A549 (cell line): ENCODE measurements at regions not wholly inside any gene's neighbourhood (a gene's known extent, or its start where the extent isn't known, plus 50 kb on each side); places are given as distances from the start of the nearest gene placed in this dataset.

Source experiments
- ATAC-seq, 2 experiments: fragments of 200-7000 bp in 1 of 2; fragments of >200 bp in 1 of 2; cut with Nextera tagmentation in 1 of 2; cut with Tn5 transposase in 1 of 2; 3 replicates each; pipeline versions ENCODE4 v1.8.0 to v1.9.1; 2018 to 2020; ENCODE audit warnings: mild to moderate bottlenecking in 1 of 2, moderate library complexity in 1 of 2
- CTCF ChIA-PET: fragments of 300-600 bp; sonication (Branson Sonifier 250); formaldehyde crosslinking; extraction: SDS; loops from one replicate; lab custom pipeline; 2021; ENCODE audit warnings: antibody characterized with exemption, inconsistent platforms; lab: Yijun Ruan, JAX
- POLR2A ChIA-PET: fragments of 350-600 bp; formaldehyde crosslinking; extraction: SDS; loops from one replicate; lab custom pipeline; 2021; ENCODE audit warnings: antibody characterized with exemption, inconsistent platforms; lab: Yijun Ruan, JAX
- DNase-seq, 2 experiments: peaks; one replicate each; pipeline versions ENCODE4 v3.0.0 to v3.0.0-alpha.2; 2011 to 2016; ENCODE audit warnings: low read depth in 1 of 2, low spot score in 1 of 2
- FAIRE-seq: peaks from 2 replicates; lab custom pipeline; 2011; peaks lifted over from hg19 to GRCh38; lab: Jason Lieb, UNC
- H3K27ac ChIP-seq, 2 experiments: fragments of >200 bp; sonication (Bioruptor Twin); formaldehyde crosslinking; 3 replicates each; pipeline ENCODE4 v1.5.1; 2016 to 2017
- H3K4me1 ChIP-seq: fragments of >200 bp; sonication (Bioruptor Twin); formaldehyde crosslinking; 3 replicates; pipeline ENCODE4 v1.6.1; 2016
- H3K4me2 ChIP-seq: fragments of >200 bp; sonication (Bioruptor Twin); formaldehyde crosslinking; 3 replicates; pipeline ENCODE4 v1.6.1; 2016
- H3K4me3 ChIP-seq: fragments of >200 bp; sonication (Bioruptor Twin); formaldehyde crosslinking; 3 replicates; pipeline ENCODE4 v1.5.1; 2016
- H3K9me3 ChIP-seq: fragments of >200 bp; sonication (Bioruptor Twin); formaldehyde crosslinking; 3 replicates; pipeline ENCODE4 v1.6.1; 2016
- CBX8 ChIP-seq: fragments of 200-600 bp; sonication (generic); IDR thresholded peaks from 2 replicates; pipeline ENCODE4 v1.6.1; 2016
- CEBPB ChIP-seq, 2 experiments: fragments of >200 bp in 1 of 2; sonication (Bioruptor Twin) in 1 of 2; formaldehyde crosslinking in 1 of 2; IDR thresholded peaks; 2 replicates each; pipeline ENCODE4 v1.6.1; 2012 to 2016
- EHF ChIP-seq: fragments of 250-450 bp; sonication (Bioruptor Pico); IDR thresholded peaks from 2 replicates; pipeline ENCODE4 v1.5.0; 2020; ENCODE audit warnings: mild to moderate bottlenecking
- EHMT2 ChIP-seq: fragments of 200-600 bp; sonication (generic); IDR thresholded peaks from 2 replicates; pipeline ENCODE4 v1.6.1; 2016; ENCODE audit warnings: antibody characterized with exemption, low read depth, mild to moderate bottlenecking, moderate library complexity
- EP300 ChIP-seq, 2 experiments: fragments of >200 bp; sonication (Bioruptor Twin); formaldehyde crosslinking; IDR thresholded peaks; 2 replicates in 1 of 2; 3 replicates in 1 of 2; pipeline ENCODE4 v1.6.1; 2016 to 2017
- ESRRA ChIP-seq: fragments of 150-350 bp; IDR thresholded peaks from 2 replicates; pipeline ENCODE4 v1.6.1; 2014; ENCODE audit warnings: mild to moderate bottlenecking, low read length, borderline replicate concordance
- FOSB ChIP-seq: fragments of 250-450 bp; sonication (Bioruptor Pico); IDR thresholded peaks from 2 replicates; pipeline ENCODE4 v1.5.0; 2020; ENCODE audit warnings: mild to moderate bottlenecking, moderate library complexity
- FOSL2 ChIP-seq, 2 experiments: fragments of 450-650 bp in 1 of 2; fragments of >200 bp in 1 of 2; sonication (Bioruptor Twin) in 1 of 2; formaldehyde crosslinking; IDR thresholded peaks; 2 replicates each; pipeline versions ENCODE4 v1.5.0 to v1.6.1; 2016 to 2020; ENCODE audit warnings: mild to moderate bottlenecking in 1 of 2, moderate library complexity in 1 of 2
- HOXB5 ChIP-seq: fragments of 250-450 bp; sonication (Bioruptor Pico); IDR thresholded peaks from 2 replicates; pipeline ENCODE4 v1.5.0; 2020; ENCODE audit warnings: mild to moderate bottlenecking, moderate library complexity
- JUNB ChIP-seq: fragments of >200 bp; sonication (Bioruptor Twin); formaldehyde crosslinking; IDR thresholded peaks from 2 replicates; pipeline ENCODE4 v1.6.1; 2016
- KDM1A ChIP-seq: fragments of 200-600 bp; sonication (generic); IDR thresholded peaks from 2 replicates; pipeline ENCODE4 v1.6.1; 2016; ENCODE audit warnings: low read depth, mild to moderate bottlenecking
- KDM5A ChIP-seq: fragments of 200-600 bp; sonication (generic); IDR thresholded peaks from 2 replicates; pipeline ENCODE4 v1.6.1; 2016; ENCODE audit warnings: antibody characterized with exemption, mild to moderate bottlenecking
- MAFK ChIP-seq: fragments of 450-650 bp; IDR thresholded peaks from 2 replicates; pipeline ENCODE4 v1.6.1; 2014; ENCODE audit not compliant: partially characterized antibody
- MAZ ChIP-seq: fragments of 150-350 bp; IDR thresholded peaks from 2 replicates; pipeline ENCODE4 v1.6.1; 2014; ENCODE audit warnings: antibody characterized with exemption, low read depth, low read length, borderline replicate concordance
- NPAS2 ChIP-seq: fragments of 250-450 bp; sonication (Bioruptor Pico); IDR thresholded peaks from 2 replicates; pipeline ENCODE4 v1.8.0; 2022; ENCODE audit warnings: mild to moderate bottlenecking, moderate library complexity, borderline replicate concordance
- PHF8 ChIP-seq: fragments of 200-600 bp; sonication (generic); IDR thresholded peaks from 2 replicates; pipeline ENCODE4 v1.6.1; 2016; ENCODE audit warnings: low read depth, mild to moderate bottlenecking, antibody characterized with exemption, moderate library complexity, borderline replicate concordance
- POLR2A ChIP-seq: IDR thresholded peaks from 2 replicates; pipeline ENCODE4 v1.6.1; 2012; ENCODE audit warnings: mild to moderate bottlenecking, low read length
- POLR2AphosphoS2 ChIP-seq: conservative IDR thresholded peaks from 2 replicates; pipeline ENCODE4 v1.6.1; 2012; ENCODE audit warnings: low read length, improper control_type of control experiment, inconsistent platforms
- RAD21 ChIP-seq, 2 experiments: fragments of >200 bp in 1 of 2; sonication (Bioruptor Twin) in 1 of 2; formaldehyde crosslinking in 1 of 2; IDR thresholded peaks in 1 of 2; conservative IDR thresholded peaks in 1 of 2; 2 replicates in 1 of 2; 3 replicates in 1 of 2; pipeline ENCODE4 v1.6.1; 2012 to 2018; ENCODE audit warnings: inconsistent platforms in 1 of 2
- RCOR1 ChIP-seq: fragments of 150-350 bp; IDR thresholded peaks from 2 replicates; pipeline ENCODE4 v1.6.1; 2014; ENCODE audit warnings: antibody characterized with exemption, low read length, low read depth
- RFX5 ChIP-seq: fragments of 450-650 bp; IDR thresholded peaks from 2 replicates; pipeline ENCODE4 v1.7.1; 2014; ENCODE audit warnings: antibody characterized with exemption, mild to moderate bottlenecking, moderate library complexity
- RNF2 ChIP-seq: fragments of 200-600 bp; sonication (generic); IDR thresholded peaks from 2 replicates; pipeline ENCODE4 v1.6.1; 2016; ENCODE audit warnings: low read depth, mild to moderate bottlenecking, antibody characterized with exemption, moderate library complexity, borderline replicate concordance
- ZC3H11A ChIP-seq: fragments of 450-650 bp; IDR thresholded peaks from 2 replicates; pipeline ENCODE4 v1.6.1; 2014; ENCODE audit warnings: antibody characterized with exemption, mild to moderate bottlenecking
- ZNF302 ChIP-seq: fragments of 250-450 bp; sonication (Bioruptor Pico); IDR thresholded peaks from 2 replicates; pipeline ENCODE4 v1.9.0; 2021; ENCODE audit warnings: inconsistent platforms, mild to moderate bottlenecking, moderate library complexity
- WGBS: methylation state at CpG from one replicate; pipeline ENCODE4 v1.1.6; 2017; ENCODE audit errors: missing lambda C conversion rate; 5-methylcytosine and 5-hydroxymethylcytosine counted together
- TF ChIP-seq, protein P1 (sequence below): fragments of 200-600 bp; sonication (generic); IDR thresholded peaks from 2 replicates; pipeline ENCODE4 v1.6.1; 2016; ENCODE audit warnings: antibody characterized with exemption, mild to moderate bottlenecking, moderate library complexity
- TF ChIP-seq, protein P2 (sequence below): IDR thresholded peaks from 2 replicates; pipeline ENCODE4 v1.6.1; 2012
- TF ChIP-seq, protein P3 (sequence below): fragments of 250-450 bp; sonication (Bioruptor Pico); IDR thresholded peaks from 2 replicates; pipeline ENCODE4 v1.5.0; 2021; ENCODE audit warnings: mild to moderate bottlenecking, moderate library complexity, borderline replicate concordance
- TF ChIP-seq, protein P4 (sequence below): IDR thresholded peaks from 2 replicates; pipeline ENCODE4 v1.6.1; 2012; ENCODE audit warnings: low read depth, borderline replicate concordance
- TF ChIP-seq, protein P5 (sequence below): fragments of >200 bp; sonication (Bioruptor Twin); formaldehyde crosslinking; IDR thresholded peaks from 3 replicates; pipeline ENCODE4 v1.5.1; 2016
- TF ChIP-seq, protein P6 (sequence below): fragments of 150-350 bp; IDR thresholded peaks from 2 replicates; pipeline ENCODE4 v1.6.1; 2014; ENCODE audit warnings: low read depth, mild to moderate bottlenecking, low read length

DNA sequence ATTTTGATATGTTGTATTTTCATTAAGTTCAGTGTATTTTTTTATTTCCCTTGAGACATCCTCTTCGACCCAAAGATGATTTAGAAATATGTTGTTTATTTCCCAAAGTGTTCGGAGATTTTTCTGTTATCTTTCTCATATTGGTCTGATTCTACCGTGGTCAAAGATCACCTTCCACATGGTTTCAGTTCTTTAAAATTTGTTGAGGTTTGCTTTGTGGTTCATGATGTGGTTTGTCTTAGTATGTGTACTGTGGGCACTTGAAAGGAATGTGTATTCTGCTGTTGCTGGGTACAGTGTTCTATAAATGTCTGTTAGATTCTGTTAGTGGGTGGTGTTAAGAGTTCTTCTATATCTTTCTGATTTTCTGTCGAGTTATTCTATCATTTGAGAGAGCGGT is 103.4 kb upstream of the FHIT start:
- Histone ChIP-seq H3K4me2 (no peak overlapping the region), H3K4me3 (no peak overlapping the region), H3K27ac (no peak overlapping the region), H3K9me3 (no peaks in the 10 kb centered on the region), H3K4me1 (no peaks in the 10 kb centered on the region)
- DNase-seq = no peak
- ATAC-seq = no peak
- TF ChIP-seq HOXB5 (CRISPR knock-in tag) = no peak
- TF ChIP-seq EHF = no peak
- TF ChIP-seq, protein P1, sequence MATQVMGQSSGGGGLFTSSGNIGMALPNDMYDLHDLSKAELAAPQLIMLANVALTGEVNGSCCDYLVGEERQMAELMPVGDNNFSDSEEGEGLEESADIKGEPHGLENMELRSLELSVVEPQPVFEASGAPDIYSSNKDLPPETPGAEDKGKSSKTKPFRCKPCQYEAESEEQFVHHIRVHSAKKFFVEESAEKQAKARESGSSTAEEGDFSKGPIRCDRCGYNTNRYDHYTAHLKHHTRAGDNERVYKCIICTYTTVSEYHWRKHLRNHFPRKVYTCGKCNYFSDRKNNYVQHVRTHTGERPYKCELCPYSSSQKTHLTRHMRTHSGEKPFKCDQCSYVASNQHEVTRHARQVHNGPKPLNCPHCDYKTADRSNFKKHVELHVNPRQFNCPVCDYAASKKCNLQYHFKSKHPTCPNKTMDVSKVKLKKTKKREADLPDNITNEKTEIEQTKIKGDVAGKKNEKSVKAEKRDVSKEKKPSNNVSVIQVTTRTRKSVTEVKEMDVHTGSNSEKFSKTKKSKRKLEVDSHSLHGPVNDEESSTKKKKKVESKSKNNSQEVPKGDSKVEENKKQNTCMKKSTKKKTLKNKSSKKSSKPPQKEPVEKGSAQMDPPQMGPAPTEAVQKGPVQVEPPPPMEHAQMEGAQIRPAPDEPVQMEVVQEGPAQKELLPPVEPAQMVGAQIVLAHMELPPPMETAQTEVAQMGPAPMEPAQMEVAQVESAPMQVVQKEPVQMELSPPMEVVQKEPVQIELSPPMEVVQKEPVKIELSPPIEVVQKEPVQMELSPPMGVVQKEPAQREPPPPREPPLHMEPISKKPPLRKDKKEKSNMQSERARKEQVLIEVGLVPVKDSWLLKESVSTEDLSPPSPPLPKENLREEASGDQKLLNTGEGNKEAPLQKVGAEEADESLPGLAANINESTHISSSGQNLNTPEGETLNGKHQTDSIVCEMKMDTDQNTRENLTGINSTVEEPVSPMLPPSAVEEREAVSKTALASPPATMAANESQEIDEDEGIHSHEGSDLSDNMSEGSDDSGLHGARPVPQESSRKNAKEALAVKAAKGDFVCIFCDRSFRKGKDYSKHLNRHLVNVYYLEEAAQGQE = no peak
- no peak for TF ChIP-seq NPAS2
- TF ChIP-seq RAD21 (conservative IDR thresholded peaks at IDR 0.05 in 1 of 2, IDR thresholded peaks at IDR 0.05 in 1 of 2) = no peak
- TF ChIP-seq MAZ = no peak
- TF ChIP-seq ZNF302 (CRISPR knock-in tag) = no peak
- TF ChIP-seq KDM1A = no peak
- no peak for TF ChIP-seq FOSL2 (IDR thresholded peaks at IDR 0.05)
- TF ChIP-seq FOSL2 (CRISPR knock-in tag; IDR thresholded peaks at IDR 0.05) = no peak
- TF ChIP-seq, protein P2, sequence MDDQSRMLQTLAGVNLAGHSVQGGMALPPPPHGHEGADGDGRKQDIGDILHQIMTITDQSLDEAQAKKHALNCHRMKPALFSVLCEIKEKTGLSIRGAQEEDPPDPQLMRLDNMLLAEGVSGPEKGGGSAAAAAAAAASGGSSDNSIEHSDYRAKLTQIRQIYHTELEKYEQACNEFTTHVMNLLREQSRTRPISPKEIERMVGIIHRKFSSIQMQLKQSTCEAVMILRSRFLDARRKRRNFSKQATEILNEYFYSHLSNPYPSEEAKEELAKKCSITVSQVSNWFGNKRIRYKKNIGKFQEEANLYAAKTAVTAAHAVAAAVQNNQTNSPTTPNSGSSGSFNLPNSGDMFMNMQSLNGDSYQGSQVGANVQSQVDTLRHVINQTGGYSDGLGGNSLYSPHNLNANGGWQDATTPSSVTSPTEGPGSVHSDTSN = no peak
- TF ChIP-seq POLR2AphosphoS2 = no peak
- no peak for TF ChIP-seq ESRRA
- no peak for TF ChIP-seq KDM5A
- TF ChIP-seq RFX5 = no peak
- TF ChIP-seq PHF8 = no peak
- CTCF ChIA-PET = no interaction called here
- POLR2A ChIA-PET = no interaction called here
- WGBS = 20% methylated on average over 5 of the region's 5 CpGs
- no peak for FAIRE-seq

DNA sequence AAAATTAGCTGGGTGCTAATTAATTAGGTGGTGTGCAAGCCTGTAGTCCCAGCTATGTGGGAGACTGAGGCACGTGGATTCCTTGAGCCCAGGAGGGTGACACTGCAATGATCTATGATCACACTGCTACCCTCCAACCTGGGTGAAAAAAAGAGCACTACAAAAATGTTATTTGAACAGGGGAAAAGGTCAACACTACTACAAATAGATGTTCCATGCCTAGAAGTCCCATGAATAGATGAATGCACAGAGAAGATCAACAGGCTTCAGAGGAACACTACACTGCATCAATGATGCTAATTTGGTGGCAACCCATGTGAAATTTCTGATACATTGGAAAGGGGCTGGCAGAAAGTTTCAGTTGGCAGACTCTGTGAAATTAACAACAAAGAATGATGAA is 105.4 kb upstream of the FHIT start:
- CTCF ChIA-PET = no interaction called here
- FAIRE-seq (no peak), DNase-seq (no peak), ATAC-seq (no peak)
- no peaks in the 10 kb centered on the region for H3K4me1 ChIP-seq
- POLR2A ChIA-PET = no interaction called here
- no peak overlapping the region for H3K4me2 ChIP-seq
- no peak overlapping the region for H3K4me3 ChIP-seq
- WGBS = 0% methylated on average over 1 of the region's 1 CpG
- no peak overlapping the region for H3K27ac ChIP-seq
- no peaks in the 10 kb centered on the region for H3K9me3 ChIP-seq
- TF ChIP-seq, protein P3, sequence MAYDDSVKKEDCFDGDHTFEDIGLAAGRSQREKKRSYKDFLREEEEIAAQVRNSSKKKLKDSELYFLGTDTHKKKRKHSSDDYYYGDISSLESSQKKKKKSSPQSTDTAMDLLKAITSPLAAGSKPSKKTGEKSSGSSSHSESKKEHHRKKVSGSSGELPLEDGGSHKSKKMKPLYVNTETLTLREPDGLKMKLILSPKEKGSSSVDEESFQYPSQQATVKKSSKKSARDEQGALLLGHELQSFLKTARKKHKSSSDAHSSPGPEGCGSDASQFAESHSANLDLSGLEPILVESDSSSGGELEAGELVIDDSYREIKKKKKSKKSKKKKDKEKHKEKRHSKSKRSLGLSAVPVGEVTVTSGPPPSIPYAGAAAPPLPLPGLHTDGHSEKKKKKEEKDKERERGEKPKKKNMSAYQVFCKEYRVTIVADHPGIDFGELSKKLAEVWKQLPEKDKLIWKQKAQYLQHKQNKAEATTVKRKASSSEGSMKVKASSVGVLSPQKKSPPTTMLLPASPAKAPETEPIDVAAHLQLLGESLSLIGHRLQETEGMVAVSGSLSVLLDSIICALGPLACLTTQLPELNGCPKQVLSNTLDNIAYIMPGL (CRISPR knock-in tag) = no peak
- TF ChIP-seq, protein P4, sequence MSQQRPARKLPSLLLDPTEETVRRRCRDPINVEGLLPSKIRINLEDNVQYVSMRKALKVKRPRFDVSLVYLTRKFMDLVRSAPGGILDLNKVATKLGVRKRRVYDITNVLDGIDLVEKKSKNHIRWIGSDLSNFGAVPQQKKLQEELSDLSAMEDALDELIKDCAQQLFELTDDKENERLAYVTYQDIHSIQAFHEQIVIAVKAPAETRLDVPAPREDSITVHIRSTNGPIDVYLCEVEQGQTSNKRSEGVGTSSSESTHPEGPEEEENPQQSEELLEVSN = no peak
- TF ChIP-seq FOSB (CRISPR knock-in tag) (no peak), ZNF302 (CRISPR knock-in tag) (no peak), CBX8 (no peak), POLR2A (no peak), EP300 (IDR thresholded peaks at IDR 0.05) (no peak), ZC3H11A (no peak), MAFK (no peak), CEBPB (IDR thresholded peaks at IDR 0.05) (no peak), EHMT2 (no peak), JUNB (no peak), RNF2 (no peak), RAD21 (conservative IDR thresholded peaks at IDR 0.05 in 1 of 2, IDR thresholded peaks at IDR 0.05 in 1 of 2) (no peak), RCOR1 (no peak)
- TF ChIP-seq, protein P5, sequence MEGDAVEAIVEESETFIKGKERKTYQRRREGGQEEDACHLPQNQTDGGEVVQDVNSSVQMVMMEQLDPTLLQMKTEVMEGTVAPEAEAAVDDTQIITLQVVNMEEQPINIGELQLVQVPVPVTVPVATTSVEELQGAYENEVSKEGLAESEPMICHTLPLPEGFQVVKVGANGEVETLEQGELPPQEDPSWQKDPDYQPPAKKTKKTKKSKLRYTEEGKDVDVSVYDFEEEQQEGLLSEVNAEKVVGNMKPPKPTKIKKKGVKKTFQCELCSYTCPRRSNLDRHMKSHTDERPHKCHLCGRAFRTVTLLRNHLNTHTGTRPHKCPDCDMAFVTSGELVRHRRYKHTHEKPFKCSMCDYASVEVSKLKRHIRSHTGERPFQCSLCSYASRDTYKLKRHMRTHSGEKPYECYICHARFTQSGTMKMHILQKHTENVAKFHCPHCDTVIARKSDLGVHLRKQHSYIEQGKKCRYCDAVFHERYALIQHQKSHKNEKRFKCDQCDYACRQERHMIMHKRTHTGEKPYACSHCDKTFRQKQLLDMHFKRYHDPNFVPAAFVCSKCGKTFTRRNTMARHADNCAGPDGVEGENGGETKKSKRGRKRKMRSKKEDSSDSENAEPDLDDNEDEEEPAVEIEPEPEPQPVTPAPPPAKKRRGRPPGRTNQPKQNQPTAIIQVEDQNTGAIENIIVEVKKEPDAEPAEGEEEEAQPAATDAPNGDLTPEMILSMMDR = no peak
- TF ChIP-seq, protein P6, sequence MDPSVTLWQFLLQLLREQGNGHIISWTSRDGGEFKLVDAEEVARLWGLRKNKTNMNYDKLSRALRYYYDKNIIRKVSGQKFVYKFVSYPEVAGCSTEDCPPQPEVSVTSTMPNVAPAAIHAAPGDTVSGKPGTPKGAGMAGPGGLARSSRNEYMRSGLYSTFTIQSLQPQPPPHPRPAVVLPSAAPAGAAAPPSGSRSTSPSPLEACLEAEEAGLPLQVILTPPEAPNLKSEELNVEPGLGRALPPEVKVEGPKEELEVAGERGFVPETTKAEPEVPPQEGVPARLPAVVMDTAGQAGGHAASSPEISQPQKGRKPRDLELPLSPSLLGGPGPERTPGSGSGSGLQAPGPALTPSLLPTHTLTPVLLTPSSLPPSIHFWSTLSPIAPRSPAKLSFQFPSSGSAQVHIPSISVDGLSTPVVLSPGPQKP = no peak
